NOMO-1 treated with DMSO at 0.1 percent for 48 hours (cell line): ENCODE measurements at regions not wholly inside any gene's neighbourhood (a gene's known extent, or its start where the extent isn't known, plus 50 kb on each side); places are given as distances from the start of the nearest gene placed in this dataset.

Experiments used
- DNase-seq: peaks from one replicate; lab custom pipeline; 2025; ENCODE audit not compliant: unreplicated experiment; lab: John Stamatoyannopoulos, UW

DNA sequence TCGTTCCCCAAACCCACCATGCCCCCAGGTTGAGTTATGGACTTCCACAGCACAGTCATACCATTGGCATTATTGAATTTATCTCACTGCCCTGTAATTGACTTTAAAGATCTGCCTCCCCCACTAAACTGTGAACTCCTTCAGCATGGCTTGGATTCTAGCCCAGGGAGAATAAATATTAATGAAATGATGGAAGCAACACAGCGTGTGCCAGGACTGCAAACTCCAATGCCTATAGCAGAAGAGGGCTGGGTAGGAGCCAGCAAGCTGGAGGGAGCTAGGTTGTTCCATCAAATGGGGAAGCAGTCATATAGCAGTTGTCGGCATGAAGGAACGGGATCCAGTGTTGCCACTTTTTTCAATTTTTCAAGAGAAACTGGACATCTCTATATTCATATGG lies 69.0 kb upstream of the MSX2 start:
- DNase-seq, result no peak

DNA sequence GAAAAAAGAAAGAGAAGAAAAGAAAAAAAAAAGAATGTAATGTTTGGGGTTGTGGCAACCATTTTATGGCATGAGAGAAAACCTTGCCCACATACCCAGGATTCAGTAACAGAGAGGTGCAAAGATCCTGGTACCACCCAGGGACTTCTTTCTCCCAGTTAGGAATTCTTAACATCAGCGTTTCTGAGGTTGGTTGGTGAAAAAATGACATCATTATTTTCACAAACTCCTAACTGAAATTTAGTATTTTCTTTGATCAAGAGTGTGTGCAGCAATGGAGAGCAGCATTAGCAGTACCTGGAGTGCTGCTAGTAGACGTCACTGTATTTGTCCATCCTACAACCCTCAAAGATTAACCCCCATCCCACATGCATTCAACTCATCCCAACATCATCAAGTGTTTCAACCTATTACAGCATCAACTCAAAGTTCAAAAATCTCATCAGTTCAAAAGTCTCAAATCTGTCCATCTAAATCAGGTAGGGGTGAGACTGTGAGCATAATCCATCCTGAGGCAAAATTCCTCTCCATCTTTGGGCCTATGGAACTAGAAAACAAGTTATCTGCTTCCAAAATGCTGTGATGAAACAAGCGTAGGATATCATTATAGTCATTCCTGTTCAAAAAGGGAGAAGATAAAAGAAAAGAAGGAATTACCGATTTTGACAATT lies 60.1 kb upstream of the MSX2 start:
- DNase-seq, result no peak

DNA sequence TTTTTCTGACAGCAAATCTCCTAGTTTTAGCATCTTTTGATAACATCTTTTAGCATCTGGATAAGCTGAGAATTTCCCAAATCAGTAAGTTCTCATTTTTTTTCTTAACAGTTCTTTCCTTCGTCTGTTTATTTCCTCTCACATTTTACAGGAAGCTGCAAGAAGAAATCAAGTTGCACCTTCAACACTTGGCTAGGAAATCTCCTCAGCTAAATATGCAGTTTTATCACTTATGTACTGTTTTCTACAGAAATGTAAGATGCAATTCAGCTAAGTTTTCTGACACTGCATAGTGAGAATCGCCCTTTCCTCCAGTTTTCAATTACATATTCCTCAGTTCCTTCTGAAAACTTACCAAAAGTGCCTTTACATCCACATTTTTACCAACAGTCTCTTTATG lies 59.0 kb upstream of the MSX2 start:
- no peak for DNase-seq

DNA sequence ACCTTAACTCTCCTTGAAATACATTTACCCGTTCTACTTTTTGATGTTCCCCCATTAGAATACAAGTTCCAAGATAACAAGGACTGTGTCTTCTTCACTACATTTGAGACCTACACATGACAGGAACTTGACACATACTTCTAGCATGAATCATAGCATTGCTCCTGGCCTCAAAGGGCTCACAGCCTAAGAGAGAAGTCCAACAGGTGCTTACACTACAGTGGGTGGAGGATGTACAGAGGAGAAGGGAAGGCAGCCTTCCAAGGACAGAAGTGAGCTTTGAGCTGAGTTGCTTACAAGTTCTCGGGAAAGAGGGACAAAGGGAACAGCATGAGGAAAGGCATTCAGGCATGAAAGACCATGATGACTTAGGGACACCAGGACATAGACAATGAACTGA lies 56.9 kb upstream of the MSX2 start:
- DNase-seq, result no peak

DNA sequence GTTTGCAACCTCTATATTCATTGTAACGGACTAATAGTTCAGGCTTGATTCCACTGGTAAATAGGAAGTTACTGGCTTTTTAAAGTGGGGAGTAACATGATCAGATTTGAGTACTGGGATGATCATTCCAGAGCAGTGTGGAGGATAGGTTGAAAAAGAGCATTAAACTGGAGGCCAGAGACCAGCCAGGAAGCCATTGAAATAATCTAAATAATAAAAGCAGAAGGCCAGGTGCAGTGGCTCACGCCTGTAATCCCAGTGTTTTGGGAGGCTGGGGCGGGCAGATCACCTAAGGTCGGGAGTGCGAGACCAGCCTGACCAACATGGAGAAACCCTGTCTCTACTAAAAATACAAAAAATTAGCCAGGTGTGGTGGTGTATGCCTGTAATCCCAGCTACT lies 56.0 kb upstream of the MSX2 start:
- no peak for DNase-seq
